Astrocyte (in vitro differentiated cells and primary cell): ENCODE measurements at regions not wholly inside any gene's neighbourhood (a gene's known extent, or its start where the extent isn't known, plus 50 kb on each side); places are given as distances from the start of the nearest gene placed in this dataset.

Source experiments
- EZH2 ChIP-seq: IDR thresholded peaks from 2 replicates; pipeline ENCODE4 v1.6.1; 2012; ENCODE audit warnings: mild to moderate bottlenecking, low read length, inconsistent platforms; ENCODE audit not compliant: insufficient read depth
- TF ChIP-seq, protein P1 (sequence below): IDR thresholded peaks from 2 replicates; pipeline ENCODE4 v1.5.1; 2011; ENCODE audit warnings: low read depth, mild to moderate bottlenecking, inconsistent platforms, low read length, moderate library complexity; ENCODE audit not compliant: insufficient read depth

DNA sequence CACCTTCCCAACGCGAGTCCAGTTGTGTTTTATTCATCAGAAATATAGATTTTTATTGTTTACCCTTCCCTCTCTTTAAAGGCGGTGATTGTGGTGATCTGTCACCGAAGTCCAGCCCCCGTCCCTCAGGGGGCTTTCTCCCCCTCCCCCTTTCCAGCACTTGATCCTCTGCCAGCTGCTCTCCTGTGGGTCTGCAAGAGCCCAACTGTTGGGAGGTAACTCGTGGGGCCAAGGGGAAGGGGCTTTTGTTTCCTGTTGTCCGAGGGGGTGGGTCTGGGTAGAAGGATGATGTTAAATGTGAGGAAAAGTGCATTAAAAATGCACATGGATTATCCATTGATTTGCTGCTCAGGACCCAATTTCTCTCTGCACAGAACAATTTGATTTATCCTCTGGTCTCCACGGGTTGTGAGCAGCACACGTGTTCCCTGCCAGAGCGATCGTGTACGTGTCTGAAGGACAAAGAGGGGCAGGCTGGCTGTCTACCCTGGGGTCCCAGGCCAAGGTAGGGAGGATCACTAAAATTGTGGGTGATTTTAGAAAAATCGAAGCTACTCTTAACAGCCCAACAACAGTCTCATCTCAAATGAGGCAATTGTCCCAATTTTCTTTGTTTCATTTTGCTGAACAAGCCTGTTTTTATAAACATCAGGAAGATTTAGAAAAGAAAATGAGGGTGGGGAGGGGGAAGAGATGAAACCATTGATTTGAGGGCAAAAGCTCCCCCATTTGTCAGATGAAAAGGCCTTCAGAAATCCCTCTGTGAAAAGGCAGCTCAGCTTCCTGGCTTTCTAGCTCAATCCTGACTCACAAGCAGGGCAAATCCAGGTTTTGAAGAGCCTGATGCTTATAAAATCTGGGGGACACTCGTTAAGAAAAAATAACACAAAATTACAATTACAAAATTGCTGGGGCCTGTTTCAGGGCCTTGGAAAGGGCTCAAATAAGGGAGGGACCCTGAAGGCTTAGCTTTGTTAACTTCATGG lies 176.2 kb downstream of the RHOU start:
- TF ChIP-seq, protein P1, sequence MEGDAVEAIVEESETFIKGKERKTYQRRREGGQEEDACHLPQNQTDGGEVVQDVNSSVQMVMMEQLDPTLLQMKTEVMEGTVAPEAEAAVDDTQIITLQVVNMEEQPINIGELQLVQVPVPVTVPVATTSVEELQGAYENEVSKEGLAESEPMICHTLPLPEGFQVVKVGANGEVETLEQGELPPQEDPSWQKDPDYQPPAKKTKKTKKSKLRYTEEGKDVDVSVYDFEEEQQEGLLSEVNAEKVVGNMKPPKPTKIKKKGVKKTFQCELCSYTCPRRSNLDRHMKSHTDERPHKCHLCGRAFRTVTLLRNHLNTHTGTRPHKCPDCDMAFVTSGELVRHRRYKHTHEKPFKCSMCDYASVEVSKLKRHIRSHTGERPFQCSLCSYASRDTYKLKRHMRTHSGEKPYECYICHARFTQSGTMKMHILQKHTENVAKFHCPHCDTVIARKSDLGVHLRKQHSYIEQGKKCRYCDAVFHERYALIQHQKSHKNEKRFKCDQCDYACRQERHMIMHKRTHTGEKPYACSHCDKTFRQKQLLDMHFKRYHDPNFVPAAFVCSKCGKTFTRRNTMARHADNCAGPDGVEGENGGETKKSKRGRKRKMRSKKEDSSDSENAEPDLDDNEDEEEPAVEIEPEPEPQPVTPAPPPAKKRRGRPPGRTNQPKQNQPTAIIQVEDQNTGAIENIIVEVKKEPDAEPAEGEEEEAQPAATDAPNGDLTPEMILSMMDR = no peak
- no peak for TF ChIP-seq EZH2
